Skeletal muscle satellite cell (primary cell): ENCODE measurements at regions not wholly inside any gene's neighbourhood (a gene's known extent, or its start where the extent isn't known, plus 50 kb on each side); places are given as distances from the start of the nearest gene placed in this dataset.
A peak's percentile ranks its signal among the peaks of the same experiment; 100 is the strongest.

Experiments used
- H3K27me3 ChIP-seq: 2 replicates; pipeline ENCODE4 v1.7.0; 2013; ENCODE audit warnings: low read length; ENCODE audit not compliant: control insufficient read depth, insufficient read depth
- H3K36me3 ChIP-seq: 2 replicates; pipeline ENCODE4 v1.7.0; 2013; ENCODE audit warnings: mild to moderate bottlenecking, control low read depth, low read length; ENCODE audit not compliant: insufficient read depth
- H3K4me1 ChIP-seq: 2 replicates; pipeline ENCODE4 v1.7.0; 2013; ENCODE audit warnings: low read length; ENCODE audit not compliant: control insufficient read depth, insufficient read depth
- H3K4me2 ChIP-seq: 2 replicates; pipeline ENCODE4 v1.7.0; 2013; ENCODE audit warnings: mild to moderate bottlenecking, low read length
- H3K4me3 ChIP-seq: 2 replicates; pipeline ENCODE4 v1.7.0; 2013; ENCODE audit warnings: low read length
- H3K9ac ChIP-seq: 2 replicates; pipeline ENCODE4 v1.7.0; 2013; ENCODE audit warnings: mild to moderate bottlenecking, low read depth, low read length, moderate library complexity
- H3K9me3 ChIP-seq: replicated peaks from 2 replicates; pipeline ENCODE4 v1.7.0; 2013; ENCODE audit warnings: mild to moderate bottlenecking, control low read depth, low read length

DNA sequence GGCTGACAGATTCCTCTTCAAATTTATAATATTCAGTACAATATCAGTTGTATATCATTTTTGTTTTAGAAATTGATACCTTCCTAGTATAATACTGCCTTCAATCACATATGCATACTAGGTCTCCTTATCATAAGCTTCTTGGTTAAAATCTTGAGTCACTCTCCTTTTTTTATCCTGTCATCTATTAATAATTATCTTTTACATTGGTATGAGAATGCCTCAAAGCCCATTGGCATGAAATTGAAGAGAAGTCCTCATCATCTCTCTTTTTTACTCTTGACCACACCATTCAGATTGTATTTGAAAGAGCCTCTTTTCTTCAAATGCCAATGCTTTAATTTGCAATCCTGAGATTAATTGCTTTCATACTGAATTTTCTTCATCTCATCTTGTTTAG lies 810.3 kb downstream of the BRINP1 start:
- no peak overlapping the region for H3K4me2 ChIP-seq
- no peaks in the 10 kb centered on the region for H3K36me3 ChIP-seq
- H3K9me3 ChIP-seq: no peaks in the 10 kb centered on the region
- H3K4me3 ChIP-seq: no peak overlapping the region
- no peak overlapping the region for H3K9ac ChIP-seq
- no peaks in the 10 kb centered on the region for H3K27me3 ChIP-seq
- H3K4me1 ChIP-seq: peaks cover 12% of the 10 kb centered on the region

DNA sequence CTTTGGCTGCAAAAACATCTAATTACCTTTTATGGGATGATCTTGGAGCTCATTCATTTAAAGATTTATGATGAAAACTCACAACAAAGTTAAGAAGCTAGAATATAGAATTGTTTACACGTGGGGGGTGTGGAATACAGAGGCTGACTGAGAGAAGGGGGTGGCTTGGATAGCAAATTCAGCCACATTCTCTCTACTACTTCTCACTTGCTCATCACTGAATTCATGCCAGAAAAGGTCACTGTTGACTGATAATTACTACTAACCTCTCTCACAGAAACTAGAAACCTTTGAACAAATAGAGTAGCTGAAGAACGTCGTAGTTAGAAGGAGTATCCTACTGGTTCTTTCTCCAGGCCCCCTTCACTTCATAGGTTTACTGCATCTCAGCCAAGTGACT lies 808.2 kb downstream of the BRINP1 start:
- Histone ChIP-seq H3K36me3 (no peaks in the 10 kb centered on the region), H3K9ac (no peak overlapping the region), H3K4me1 (peaks cover 13% of the 10 kb centered on the region), H3K4me2 (no peak overlapping the region), H3K9me3 (no peaks in the 10 kb centered on the region), H3K4me3 (no peak overlapping the region), H3K27me3 (no peaks in the 10 kb centered on the region)

DNA sequence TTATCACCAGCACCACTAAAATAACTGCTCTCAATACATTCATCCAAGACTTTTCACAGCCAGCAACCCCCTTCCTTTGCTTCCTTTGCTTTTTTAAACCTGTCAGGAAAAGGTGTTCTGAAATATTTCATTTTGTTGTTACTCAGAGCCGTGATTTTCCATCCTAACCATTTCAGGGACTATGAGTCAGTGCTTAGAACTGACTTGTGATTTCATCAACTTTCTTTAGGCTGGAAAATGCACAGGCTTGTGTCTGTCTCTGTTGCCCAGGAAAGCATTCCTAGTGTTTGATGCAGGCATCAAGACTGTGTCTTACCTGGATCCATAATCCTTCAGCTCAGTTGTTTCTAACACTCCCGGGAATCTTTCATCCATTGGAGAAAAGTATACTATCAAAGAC lies 805.6 kb downstream of the BRINP1 start:
- Histone ChIP-seq H3K4me3 (no peak overlapping the region), H3K4me1 (peaks cover 14% of the 10 kb centered on the region)

DNA sequence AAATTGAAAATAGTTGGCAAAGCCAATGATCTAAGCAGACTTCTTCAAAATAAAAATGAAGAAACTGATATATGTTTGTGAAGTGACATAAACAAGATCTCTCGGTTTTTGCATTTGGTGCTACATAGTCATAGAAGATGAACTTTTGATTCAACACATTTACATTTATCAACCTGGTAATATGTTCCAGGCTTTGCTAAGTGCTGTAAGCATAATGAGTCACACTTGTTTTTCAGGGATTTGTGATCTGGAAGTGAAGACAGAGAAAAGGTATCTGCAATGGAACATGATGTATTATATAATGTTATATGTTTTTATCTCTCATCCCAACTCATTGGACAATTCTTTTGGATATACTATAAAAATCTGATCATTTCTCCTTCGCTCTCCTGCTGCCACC lies 801.4 kb downstream of the BRINP1 start:
- no peaks in the 10 kb centered on the region for H3K27me3 ChIP-seq
- H3K9me3 ChIP-seq: no peaks in the 10 kb centered on the region
- H3K9ac ChIP-seq: no peak overlapping the region
- peaks cover 11% of the 10 kb centered on the region for H3K4me1 ChIP-seq
- H3K36me3 ChIP-seq: no peaks in the 10 kb centered on the region
- no peak overlapping the region for H3K4me2 ChIP-seq
- H3K4me3 ChIP-seq: no peak overlapping the region

More for the DNA sequence above, 805.6 kb downstream of the BRINP1 start:
- Histone ChIP-seq H3K27me3 (no peaks in the 10 kb centered on the region), H3K36me3 (no peaks in the 10 kb centered on the region), H3K4me2 (no peak overlapping the region), H3K9me3 (no peaks in the 10 kb centered on the region), H3K9ac (no peak overlapping the region)

DNA sequence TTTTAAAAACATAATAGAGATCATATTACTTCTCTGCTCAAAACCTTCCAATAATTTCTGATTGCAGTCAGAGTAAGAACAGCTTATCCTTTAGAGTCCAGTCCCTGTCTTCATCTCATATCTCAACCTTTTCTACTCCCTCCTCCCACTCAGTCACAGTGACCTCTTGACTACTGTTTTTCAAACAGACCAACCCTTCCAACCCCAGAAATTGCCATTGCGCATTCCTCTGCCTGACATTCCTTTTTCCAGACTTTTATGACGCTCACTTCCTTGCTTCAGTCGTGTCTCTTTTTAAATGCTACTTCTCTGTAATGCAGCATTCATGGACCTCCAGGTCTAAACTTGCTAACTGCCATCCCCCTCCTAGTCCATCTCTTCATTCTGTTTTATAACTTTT lies 800.5 kb downstream of the BRINP1 start:
- H3K9me3 ChIP-seq: no peaks in the 10 kb centered on the region
- no peak overlapping the region for H3K4me2 ChIP-seq
- peaks cover 6% of the 10 kb centered on the region for H3K4me1 ChIP-seq
- H3K27me3 ChIP-seq: no peaks in the 10 kb centered on the region
- no peak overlapping the region for H3K9ac ChIP-seq
- H3K4me3 ChIP-seq: no peak overlapping the region
- no peaks in the 10 kb centered on the region for H3K36me3 ChIP-seq

DNA sequence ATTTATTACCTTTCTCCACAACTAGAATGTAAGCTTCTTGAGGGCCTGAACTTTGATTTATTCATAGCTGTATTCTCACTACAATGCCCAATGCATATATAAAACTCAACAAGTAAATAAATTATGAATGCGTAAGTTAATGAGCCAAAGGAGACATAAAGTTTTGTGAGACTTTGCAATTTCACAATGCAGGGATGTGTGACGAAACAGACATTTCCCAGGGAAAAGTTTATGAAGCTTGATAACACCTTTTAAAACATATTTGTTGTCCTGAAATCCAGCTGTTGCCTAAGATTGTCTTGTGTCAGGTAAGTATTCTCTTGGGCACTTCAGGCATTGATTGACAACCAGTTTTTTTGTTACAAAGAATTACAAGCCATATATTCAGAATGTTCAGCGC lies 800.1 kb downstream of the BRINP1 start:
- no peaks in the 10 kb centered on the region for H3K27me3 ChIP-seq
- no peak overlapping the region for H3K4me2 ChIP-seq
- H3K4me3 ChIP-seq: no peak overlapping the region
- H3K36me3 ChIP-seq: no peaks in the 10 kb centered on the region
- no peak overlapping the region for H3K9ac ChIP-seq
- H3K4me1 ChIP-seq: peaks cover 4% of the 10 kb centered on the region
- no peaks in the 10 kb centered on the region for H3K9me3 ChIP-seq

DNA sequence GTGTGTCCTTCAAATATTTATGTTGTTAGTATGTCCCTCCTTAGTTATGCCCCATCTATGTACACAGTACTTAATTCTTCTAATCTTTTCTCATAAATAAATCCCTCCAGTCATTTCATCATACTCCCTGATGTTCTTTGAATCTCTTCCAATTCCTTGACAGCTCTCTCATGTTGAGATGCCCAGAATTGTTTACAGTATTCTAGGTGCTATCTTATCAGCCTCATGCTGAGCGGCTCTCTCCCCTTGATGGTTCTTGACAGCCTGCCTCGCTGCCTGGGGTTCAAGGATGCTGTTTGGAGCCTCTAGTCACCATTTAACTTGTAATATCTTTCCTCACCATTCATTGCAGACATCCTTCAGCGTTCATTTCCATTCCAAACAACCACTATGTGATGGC lies 799.2 kb downstream of the BRINP1 start:
- Histone ChIP-seq H3K36me3 (no peaks in the 10 kb centered on the region), H3K4me3 (no peak overlapping the region), H3K4me1 (peaks cover 8% of the 10 kb centered on the region), H3K9me3 (no peaks in the 10 kb centered on the region), H3K4me2 (no peak overlapping the region), H3K9ac (no peak overlapping the region), H3K27me3 (no peaks in the 10 kb centered on the region)

DNA sequence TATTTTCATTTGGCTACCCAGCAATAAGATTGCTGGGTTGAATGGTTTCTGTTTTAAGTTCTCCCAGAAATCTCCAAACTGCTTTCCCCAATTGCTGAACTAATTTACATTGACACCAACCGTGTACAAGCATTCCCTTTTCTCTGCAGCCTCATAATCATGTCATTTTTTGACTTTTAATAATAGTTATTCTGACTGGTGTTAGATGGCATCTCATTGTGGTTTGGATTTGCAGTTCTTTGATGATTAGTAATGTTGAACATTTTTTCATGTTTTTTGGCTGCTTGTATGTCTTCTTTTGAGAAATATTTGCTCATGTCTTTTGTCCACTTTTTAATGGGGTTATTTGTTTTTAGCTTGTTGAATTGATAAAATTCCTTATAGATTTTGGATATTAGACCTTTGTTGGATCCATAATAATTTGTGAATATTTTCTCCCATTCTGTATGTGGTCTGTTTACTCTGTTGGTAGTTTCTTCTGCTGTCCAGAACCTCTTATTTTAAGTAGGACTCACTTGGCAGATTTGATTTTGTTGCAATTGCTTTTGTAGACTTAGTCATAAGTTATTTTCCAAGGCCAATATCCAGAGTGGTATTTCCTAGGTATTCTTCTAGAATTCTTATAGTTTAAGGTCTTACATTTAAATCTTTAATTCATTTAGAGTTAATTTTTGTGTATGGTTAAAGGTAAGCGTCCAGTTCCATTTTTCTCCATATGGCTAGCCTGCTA lies 793.7 kb downstream of the BRINP1 start:
- H3K9me3 ChIP-seq: no peaks in the 10 kb centered on the region
- peak overlapping the region; percentile 7 for H3K4me3 ChIP-seq
- peaks cover 43% of the 10 kb centered on the region for H3K4me1 ChIP-seq
- H3K4me2 ChIP-seq: peak overlapping the region; percentile 50
- H3K36me3 ChIP-seq: no peaks in the 10 kb centered on the region
- peak overlapping the region; percentile 50 for H3K9ac ChIP-seq
- H3K27me3 ChIP-seq: no peaks in the 10 kb centered on the region

DNA sequence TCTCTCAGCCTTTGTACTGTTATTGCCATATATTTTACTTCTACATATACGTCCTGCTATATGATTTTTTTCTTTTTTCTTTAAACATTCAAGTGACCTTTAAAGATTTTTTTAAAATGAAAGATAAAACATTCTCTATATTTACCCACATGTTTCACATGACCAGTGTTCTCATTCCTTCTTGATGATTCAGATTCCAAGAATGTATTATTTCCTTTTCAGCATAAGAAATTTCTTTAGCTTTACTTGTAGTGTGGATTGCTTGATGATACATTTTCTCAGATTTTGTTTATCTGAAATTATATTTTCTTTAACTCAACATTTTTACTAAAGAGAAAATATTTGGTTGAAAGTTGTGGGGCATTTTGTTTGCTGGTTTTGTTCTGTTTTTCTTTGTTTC lies 792.1 kb downstream of the BRINP1 start:
- H3K9me3 ChIP-seq: no peaks in the 10 kb centered on the region
- no peaks in the 10 kb centered on the region for H3K27me3 ChIP-seq
- peak overlapping the region; percentile 20 for H3K4me3 ChIP-seq
- H3K36me3 ChIP-seq: no peaks in the 10 kb centered on the region
- peaks cover 43% of the 10 kb centered on the region for H3K4me1 ChIP-seq
- peak overlapping the region; percentile 86 for H3K9ac ChIP-seq
- H3K4me2 ChIP-seq: peak overlapping the region; percentile 70

DNA sequence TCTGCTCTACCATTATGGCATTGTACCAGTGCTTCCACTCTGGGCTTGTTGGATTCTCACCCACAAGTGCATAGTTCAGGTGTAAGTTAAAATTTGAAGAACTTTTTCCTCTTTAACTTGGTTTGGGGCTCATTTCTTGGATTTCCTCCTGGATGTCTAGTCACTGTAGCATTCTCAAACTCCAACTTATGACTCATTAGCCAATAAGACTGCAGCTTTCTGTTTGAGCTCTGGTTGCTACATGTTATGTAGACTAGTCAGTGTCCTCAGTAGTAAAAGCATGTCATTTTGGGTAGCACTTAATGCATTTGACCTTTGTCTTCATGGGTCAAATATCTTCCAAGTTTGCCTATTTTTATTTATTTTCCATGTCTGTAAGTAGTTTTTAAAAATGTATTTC lies 790.8 kb downstream of the BRINP1 start:
- no peaks in the 10 kb centered on the region for H3K36me3 ChIP-seq
- peak overlapping the region; percentile 32 for H3K4me3 ChIP-seq
- peak overlapping the region; percentile 86 for H3K9ac ChIP-seq
- H3K27me3 ChIP-seq: no peaks in the 10 kb centered on the region
- H3K4me2 ChIP-seq: peak overlapping the region; percentile 70
- peaks cover 43% of the 10 kb centered on the region for H3K4me1 ChIP-seq
- H3K9me3 ChIP-seq: no peaks in the 10 kb centered on the region

DNA sequence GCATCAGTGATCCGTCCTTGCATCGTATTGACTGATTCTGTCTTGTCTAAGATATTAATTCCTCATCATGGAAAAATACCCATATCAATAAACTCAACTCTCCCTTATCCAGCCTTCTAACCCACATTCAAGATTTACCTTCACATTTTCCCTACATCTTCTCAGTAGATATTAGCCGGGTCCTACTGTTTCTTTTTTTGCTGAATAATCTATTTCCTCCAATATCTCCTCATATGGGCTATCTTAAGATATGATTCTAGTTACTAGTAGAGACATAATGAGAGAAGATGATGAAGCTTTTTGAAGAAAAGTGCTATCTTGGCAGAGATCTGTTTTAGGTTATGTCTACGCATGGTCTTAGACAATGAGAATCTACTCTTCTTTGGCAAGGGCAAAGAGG lies 785.8 kb downstream of the BRINP1 start:
- no peaks in the 10 kb centered on the region for H3K9me3 ChIP-seq
- H3K4me1 ChIP-seq: peaks cover 14% of the 10 kb centered on the region
- H3K27me3 ChIP-seq: no peaks in the 10 kb centered on the region
- H3K9ac ChIP-seq: no peak overlapping the region
- no peaks in the 10 kb centered on the region for H3K36me3 ChIP-seq
- H3K4me2 ChIP-seq: no peak overlapping the region
- H3K4me3 ChIP-seq: no peak overlapping the region

DNA sequence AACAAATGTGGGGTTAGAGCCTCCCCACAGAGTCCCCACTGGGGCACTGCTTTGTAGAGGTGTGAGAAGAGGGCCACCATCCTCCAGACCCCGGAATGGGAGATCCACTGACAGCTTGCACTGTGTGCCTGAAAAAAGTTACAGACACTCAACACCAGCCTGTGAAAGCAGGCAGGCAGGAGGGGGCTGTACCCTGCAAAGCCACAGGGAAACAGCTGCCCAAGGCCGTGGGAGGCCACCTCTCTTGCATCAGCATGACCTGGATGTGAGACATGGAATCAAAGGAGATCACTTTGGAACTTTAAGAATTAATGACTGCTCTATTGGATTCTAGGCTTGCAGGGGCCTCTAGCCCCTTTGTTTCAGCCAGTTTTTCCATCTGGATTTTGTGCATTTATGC lies 782.3 kb downstream of the BRINP1 start:
- Histone ChIP-seq H3K4me3 (no peak overlapping the region), H3K36me3 (no peaks in the 10 kb centered on the region), H3K27me3 (no peaks in the 10 kb centered on the region), H3K4me1 (peaks cover 6% of the 10 kb centered on the region), H3K4me2 (no peak overlapping the region), H3K9me3 (no peaks in the 10 kb centered on the region), H3K9ac (no peak overlapping the region)
